GM10266 (cell line): ENCODE measurements at regions not wholly inside any gene's neighbourhood (a gene's known extent, or its start where the extent isn't known, plus 50 kb on each side); places are given as distances from the start of the nearest gene placed in this dataset.

ENCODE experiments used
- DNase-seq: peaks from one replicate; pipeline ENCODE4 v3.0.0; 2012; ENCODE audit errors: extremely low spot score
- CTCF ChIP-seq: IDR thresholded peaks from 2 replicates; pipeline ENCODE4 v1.5.1; 2012; ENCODE audit warnings: mild to moderate bottlenecking, low read depth; ENCODE audit not compliant: control insufficient read depth, insufficient read depth; ENCODE audit errors: missing control alignments

GRCh38 chr11:133661846-133662245 lies 129.5 kb upstream of the OPCML start:
- DNase-seq = no peak
- no peak for TF ChIP-seq CTCF

GRCh38 chr11:133660202-133660568 lies 127.9 kb upstream of the OPCML start:
- no peak for DNase-seq
- no peak for TF ChIP-seq CTCF

GRCh38 chr11:133659538-133660201 lies 127.4 kb upstream of the OPCML start:
- no peak for DNase-seq
- TF ChIP-seq CTCF = no peak

GRCh38 chr11:133657054-133657453 lies 124.8 kb upstream of the OPCML start:
- no peak for TF ChIP-seq CTCF
- DNase-seq = no peak

GRCh38 chr11:133656082-133656635 lies 123.9 kb upstream of the OPCML start:
- no peak for TF ChIP-seq CTCF
- no peak for DNase-seq

GRCh38 chr11:133654630-133655212 lies 122.4 kb upstream of the OPCML start:
- TF ChIP-seq CTCF = no peak
- no peak for DNase-seq

- no peak for TF ChIP-seq CTCF
- DNase-seq = no peak
Observed at GRCh38 chr11:133653336-133653735, 121.0 kb upstream of the OPCML start.
